ENCODE measurements at regions not wholly inside any gene's neighbourhood (a gene's known extent, or its start where the extent isn't known, plus 50 kb on each side); places are given as distances from the start of the nearest gene placed in this dataset.
"Not testable (repeated sequence)": the region's sequence is repeated elsewhere in the genome, so short reads cannot be mapped to it uniquely, and the experiment has no call there.

DNA sequence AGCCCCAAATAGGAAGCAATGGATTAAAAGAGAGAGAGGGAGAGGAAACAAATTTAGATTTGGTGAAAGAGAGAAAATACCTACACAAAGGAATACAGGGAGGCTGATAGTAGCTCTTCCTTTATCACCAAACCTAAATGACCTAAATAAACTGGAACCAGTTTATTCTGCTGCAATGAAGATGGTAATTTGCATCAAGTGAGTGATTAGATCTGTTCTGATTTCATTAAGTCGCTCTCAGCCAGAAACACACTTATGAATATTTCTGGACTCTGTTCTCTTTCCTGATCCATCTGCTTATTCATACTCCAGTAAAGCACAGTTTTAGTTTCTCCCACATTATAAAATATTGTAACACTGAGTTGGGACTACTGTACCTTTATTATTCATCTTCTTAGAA is 83.4 kb upstream of the BMP5 start:
- in situ Hi-C loops (cut with MboI; ENCODE audit: low sequenced_read_pairs) = no loop called here

GRCh38 chr6:55957961-55958422 is 82.6 kb upstream of the BMP5 start:
- in situ Hi-C loops (cut with MboI; ENCODE audit: low sequenced_read_pairs) = no loop called here

- in situ Hi-C loops (cut with MboI; ENCODE audit: low sequenced_read_pairs) = no loop called here
Observed at GRCh38 chr6:55955684-55956083, 80.3 kb upstream of the BMP5 start.

DNA sequence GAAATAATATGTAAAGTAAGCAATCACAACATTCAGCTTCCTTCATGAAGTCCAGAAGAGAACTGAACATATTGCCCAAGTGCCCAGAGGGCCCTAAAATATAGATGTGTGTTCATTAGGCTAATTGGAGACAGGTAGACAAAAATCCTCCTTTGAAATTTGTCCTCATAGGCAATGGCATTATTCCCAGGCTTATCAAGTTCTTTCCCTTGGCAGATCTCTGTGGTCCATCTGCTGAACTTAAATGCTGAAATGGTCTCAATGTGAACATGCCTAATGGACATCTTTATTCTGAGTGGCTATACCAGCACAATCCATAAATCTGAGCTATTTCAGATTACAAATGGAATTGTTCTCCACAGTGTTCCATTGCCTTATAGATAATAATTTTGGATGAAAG is 79.0 kb upstream of the BMP5 start:
- in situ Hi-C loops (cut with MboI; ENCODE audit: low sequenced_read_pairs) = no loop called here

DNA sequence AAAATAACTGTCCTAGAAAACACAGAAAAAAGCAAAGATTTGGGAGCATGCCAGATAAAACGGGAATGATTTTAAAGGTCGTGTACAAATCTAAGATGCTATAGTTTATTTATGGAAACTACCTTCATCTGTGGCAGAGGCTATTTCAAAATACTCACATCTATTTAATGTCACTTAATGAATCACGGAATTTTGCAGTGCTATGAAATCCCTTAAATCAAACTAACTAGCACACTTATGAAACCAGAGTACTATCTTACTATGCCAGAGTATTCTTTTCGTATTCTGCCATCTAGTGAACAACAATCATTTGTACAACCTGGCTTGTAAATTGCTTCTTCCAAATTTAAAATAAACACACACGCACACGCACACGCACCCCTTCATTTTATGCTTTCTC is 77.9 kb upstream of the BMP5 start:
- in situ Hi-C loops (cut with MboI; ENCODE audit: low sequenced_read_pairs) = no loop called here

- in situ Hi-C loops (cut with MboI; ENCODE audit: low sequenced_read_pairs) = no loop called here
Observed at GRCh38 chr6:55950071-55950814, 74.9 kb upstream of the BMP5 start.

- in situ Hi-C loops (cut with MboI; ENCODE audit: low sequenced_read_pairs) = no loop called here
Observed at GRCh38 chr6:55943329-55943728, 67.9 kb upstream of the BMP5 start.

GRCh38 chr6:55941702-55942101 is 66.3 kb upstream of the BMP5 start:
- in situ Hi-C loops (cut with MboI; ENCODE audit: low sequenced_read_pairs) = no loop called here

- in situ Hi-C loops (cut with MboI; ENCODE audit: low sequenced_read_pairs) = no loop called here
Observed at GRCh38 chr6:55937951-55938690, 62.7 kb upstream of the BMP5 start.

- in situ Hi-C loops (cut with MboI; ENCODE audit: low sequenced_read_pairs) = no loop called here
Observed at GRCh38 chr6:55937261-55937947, 62.0 kb upstream of the BMP5 start.

GRCh38 chr6:55931101-55931500 is 55.7 kb upstream of the BMP5 start:
- in situ Hi-C loops (cut with MboI; ENCODE audit: low sequenced_read_pairs) = no loop called here

DNA sequence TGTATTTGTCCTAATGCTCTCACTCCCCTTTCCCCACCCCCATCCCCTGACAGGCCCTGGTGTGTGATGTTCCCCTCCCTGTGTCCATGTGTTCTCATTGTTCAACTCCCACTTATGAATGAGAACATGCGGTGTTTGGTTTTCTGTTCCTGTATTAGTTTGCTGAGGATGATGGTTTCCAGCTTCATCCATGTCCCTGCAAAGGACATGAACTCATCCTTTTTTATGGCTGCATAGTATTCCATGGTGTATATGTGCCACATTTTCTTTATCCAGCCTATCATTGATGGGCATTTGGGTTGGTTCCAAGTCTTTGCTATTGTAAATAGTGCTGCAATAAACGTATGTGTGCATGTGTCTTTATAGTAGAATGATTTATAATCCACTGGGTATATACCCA is 52.3 kb upstream of the BMP5 start:
- in situ Hi-C loops (cut with MboI; ENCODE audit: low sequenced_read_pairs) = not testable (repeated sequence)

DNA sequence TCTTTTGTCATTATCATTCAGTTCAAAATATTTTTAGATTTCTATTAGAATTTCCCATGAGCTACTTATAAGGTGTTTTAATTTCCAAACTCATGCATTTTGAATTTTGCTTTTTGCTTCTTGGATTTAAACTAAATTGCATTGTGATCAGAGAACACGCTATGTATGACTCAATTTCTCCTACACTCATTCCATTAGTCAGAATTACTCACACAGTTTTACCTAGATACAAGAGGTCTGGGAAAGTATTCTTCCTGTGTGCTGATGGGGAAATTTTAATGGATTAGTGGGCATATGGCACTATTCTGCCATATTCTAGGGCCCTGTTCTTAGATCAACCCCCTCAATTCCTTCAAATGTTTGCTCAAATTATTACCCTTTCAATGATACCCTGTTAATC is 49.9 kb upstream of the BMP5 start:
- in situ Hi-C loops (cut with MboI; ENCODE audit: low sequenced_read_pairs) = no loop called here
